HG03378 (cell line): ENCODE measurements at regions not wholly inside any gene's neighbourhood (a gene's known extent, or its start where the extent isn't known, plus 50 kb on each side); places are given as distances from the start of the nearest gene placed in this dataset.

ENCODE experiments used
- ATAC-seq: cut with Tn5 transposase; IDR thresholded peaks from one replicate; pipeline ENCODE4 v1.9.1; 2021; ENCODE audit warnings: mild to moderate bottlenecking, moderate library complexity; ENCODE audit not compliant: unreplicated experiment

GRCh38 chr13:33372251-33372919 is 86.8 kb upstream of the STARD13 start:
- no peak for ATAC-seq

- no peak for ATAC-seq
Measured at GRCh38 chr13:33373624-33374023, 88.1 kb upstream of the STARD13 start.

- no peak for ATAC-seq
Measured at GRCh38 chr13:33375421-33375820, 89.9 kb upstream of the STARD13 start.

GRCh38 chr13:33376212-33376611 is 90.7 kb upstream of the STARD13 start:
- no peak for ATAC-seq

GRCh38 chr13:33377411-33377810 is 91.9 kb upstream of the STARD13 start:
- no peak for ATAC-seq

GRCh38 chr13:33377825-33378224 is 92.3 kb upstream of the STARD13 start:
- no peak for ATAC-seq

GRCh38 chr13:33379608-33380007 is 94.1 kb upstream of the STARD13 start:
- no peak for ATAC-seq

- no peak for ATAC-seq
Measured at GRCh38 chr13:33380487-33381079, 95.0 kb upstream of the STARD13 start.

- no peak for ATAC-seq
Measured at GRCh38 chr13:33381180-33381579, 95.6 kb upstream of the STARD13 start.

- ATAC-seq, result no peak
Measured at GRCh38 chr13:33381906-33382305, 96.4 kb upstream of the STARD13 start.

GRCh38 chr13:33383724-33384577 is 98.4 kb upstream of the STARD13 start:
- no peak for ATAC-seq

- ATAC-seq, result no peak
Measured at GRCh38 chr13:33388286-33388998, 102.9 kb upstream of the STARD13 start.

- no peak for ATAC-seq
Measured at GRCh38 chr13:33392794-33393405, 107.3 kb upstream of the STARD13 start.

GRCh38 chr13:33394294-33394932 is 108.9 kb upstream of the STARD13 start:
- ATAC-seq, result no peak

- ATAC-seq, result no peak
Measured at GRCh38 chr13:33401238-33401637, 115.7 kb upstream of the STARD13 start.

GRCh38 chr13:33402975-33403374 is 117.4 kb upstream of the STARD13 start:
- no peak for ATAC-seq

GRCh38 chr13:33403807-33404362 is 118.3 kb upstream of the STARD13 start:
- no peak for ATAC-seq

GRCh38 chr13:33405371-33405770 is 119.8 kb upstream of the STARD13 start:
- ATAC-seq, result no peak

- ATAC-seq, result no peak
Measured at GRCh38 chr13:33409673-33410510, 124.3 kb upstream of the STARD13 start.
